ENCODE measurements at regions not wholly inside any gene's neighbourhood (a gene's known extent, or its start where the extent isn't known, plus 50 kb on each side); places are given as distances from the start of the nearest gene placed in this dataset.

- H3K4me3 Mint-ChIP-seq, result no peak overlapping the region
- ATAC-seq (ENCODE audit: low read depth) (no peak), DNase-seq (ENCODE audit: low spot score in 2 of 2) (no peak)
- no peaks in the 10 kb centered on the region for H3K27me3 Mint-ChIP-seq
- no peaks in the 10 kb centered on the region for H3K4me1 Mint-ChIP-seq
- no peak overlapping the region for H3K27ac Mint-ChIP-seq
- peaks cover 3% of the 10 kb centered on the region for H3K9me3 Mint-ChIP-seq
- H3K36me3 Mint-ChIP-seq, result no peaks in the 10 kb centered on the region
These were observed 633.8 kb upstream of the IGFBP3 start for GRCh38 chr7:46554688-46555422.

- no peak for DNase-seq (ENCODE audit: low spot score in 2 of 2)
- Mint-ChIP-seq H3K36me3 (no peaks in the 10 kb centered on the region), H3K4me3 (no peak overlapping the region), H3K4me1 (no peaks in the 10 kb centered on the region), H3K27ac (no peak overlapping the region), H3K9me3 (peaks cover 3% of the 10 kb centered on the region), H3K27me3 (no peaks in the 10 kb centered on the region)
- ATAC-seq (ENCODE audit: low read depth), result no peak
These were observed 630.5 kb upstream of the IGFBP3 start for GRCh38 chr7:46551603-46552002.

- H3K4me3 Mint-ChIP-seq, result no peak overlapping the region
- DNase-seq (ENCODE audit: low spot score in 2 of 2), result no peak
- ATAC-seq (ENCODE audit: low read depth), result no peak
- no peaks in the 10 kb centered on the region for H3K4me1 Mint-ChIP-seq
- no peak overlapping the region for H3K27ac Mint-ChIP-seq
- H3K9me3 Mint-ChIP-seq, result peaks cover 3% of the 10 kb centered on the region
- H3K36me3 Mint-ChIP-seq, result no peaks in the 10 kb centered on the region
- H3K27me3 Mint-ChIP-seq, result no peaks in the 10 kb centered on the region
These were observed 629.8 kb upstream of the IGFBP3 start for GRCh38 chr7:46550864-46551263.

GRCh38 chr7:46549892-46550639 lies 629.0 kb upstream of the IGFBP3 start:
- Mint-ChIP-seq H3K9me3 (peaks cover 4% of the 10 kb centered on the region), H3K27ac (no peak overlapping the region), H3K4me3 (no peak overlapping the region), H3K4me1 (no peaks in the 10 kb centered on the region), H3K36me3 (no peaks in the 10 kb centered on the region), H3K27me3 (no peaks in the 10 kb centered on the region)
- no peak for ATAC-seq (ENCODE audit: low read depth)
- no peak for DNase-seq (ENCODE audit: low spot score in 2 of 2)

GRCh38 chr7:46549347-46549746 lies 628.3 kb upstream of the IGFBP3 start:
- Mint-ChIP-seq H3K9me3 (peaks cover 4% of the 10 kb centered on the region), H3K4me3 (no peak overlapping the region), H3K4me1 (no peaks in the 10 kb centered on the region), H3K27me3 (no peaks in the 10 kb centered on the region), H3K36me3 (no peaks in the 10 kb centered on the region), H3K27ac (no peak overlapping the region)
- no peak for ATAC-seq (ENCODE audit: low read depth)
- no peak for DNase-seq (ENCODE audit: low spot score in 2 of 2)

GRCh38 chr7:46547044-46547443 lies 626.0 kb upstream of the IGFBP3 start:
- H3K4me1 Mint-ChIP-seq, result no peaks in the 10 kb centered on the region
- H3K36me3 Mint-ChIP-seq, result no peaks in the 10 kb centered on the region
- DNase-seq (ENCODE audit: low spot score in 2 of 2) (no peak), ATAC-seq (ENCODE audit: low read depth) (no peak)
- H3K4me3 Mint-ChIP-seq, result no peak overlapping the region
- H3K27ac Mint-ChIP-seq, result no peak overlapping the region
- peaks cover 1% of the 10 kb centered on the region for H3K9me3 Mint-ChIP-seq
- H3K27me3 Mint-ChIP-seq, result no peaks in the 10 kb centered on the region

- Mint-ChIP-seq H3K36me3 (no peaks in the 10 kb centered on the region), H3K27me3 (no peaks in the 10 kb centered on the region), H3K27ac (no peak overlapping the region), H3K4me1 (no peaks in the 10 kb centered on the region), H3K4me3 (no peak overlapping the region), H3K9me3 (peaks cover 1% of the 10 kb centered on the region)
- no peak for ATAC-seq (ENCODE audit: low read depth)
- no peak for DNase-seq (ENCODE audit: low spot score in 2 of 2)
These were observed 624.7 kb upstream of the IGFBP3 start for GRCh38 chr7:46545790-46546189.

GRCh38 chr7:46544396-46545008 lies 623.4 kb upstream of the IGFBP3 start:
- DNase-seq (ENCODE audit: low spot score in 2 of 2), result no peak
- H3K4me1 Mint-ChIP-seq, result no peaks in the 10 kb centered on the region
- peaks cover 1% of the 10 kb centered on the region for H3K9me3 Mint-ChIP-seq
- no peak for ATAC-seq (ENCODE audit: low read depth)
- H3K4me3 Mint-ChIP-seq, result no peak overlapping the region
- no peaks in the 10 kb centered on the region for H3K36me3 Mint-ChIP-seq
- no peak overlapping the region for H3K27ac Mint-ChIP-seq
- H3K27me3 Mint-ChIP-seq, result no peaks in the 10 kb centered on the region

- Mint-ChIP-seq H3K27ac (no peak overlapping the region), H3K9me3 (peaks cover 1% of the 10 kb centered on the region), H3K4me1 (no peaks in the 10 kb centered on the region), H3K27me3 (no peaks in the 10 kb centered on the region), H3K4me3 (no peak overlapping the region), H3K36me3 (no peaks in the 10 kb centered on the region)
- DNase-seq (ENCODE audit: low spot score in 2 of 2) (no peak), ATAC-seq (ENCODE audit: low read depth) (no peak)
These were observed 621.0 kb upstream of the IGFBP3 start for GRCh38 chr7:46542076-46542475.

- H3K4me3 Mint-ChIP-seq, result no peak overlapping the region
- H3K27me3 Mint-ChIP-seq, result no peaks in the 10 kb centered on the region
- DNase-seq (ENCODE audit: low spot score in 2 of 2) (no peak), ATAC-seq (ENCODE audit: low read depth) (no peak)
- H3K9me3 Mint-ChIP-seq, result peaks cover 3% of the 10 kb centered on the region
- no peaks in the 10 kb centered on the region for H3K4me1 Mint-ChIP-seq
- H3K36me3 Mint-ChIP-seq, result no peaks in the 10 kb centered on the region
- no peak overlapping the region for H3K27ac Mint-ChIP-seq
These were observed 618.9 kb upstream of the IGFBP3 start for GRCh38 chr7:46539892-46540483.

- Mint-ChIP-seq H3K4me1 (no peaks in the 10 kb centered on the region), H3K36me3 (no peaks in the 10 kb centered on the region), H3K4me3 (no peak overlapping the region), H3K27me3 (no peaks in the 10 kb centered on the region), H3K27ac (no peak overlapping the region), H3K9me3 (peaks cover 4% of the 10 kb centered on the region)
- no peak for ATAC-seq (ENCODE audit: low read depth)
- DNase-seq (ENCODE audit: low spot score in 2 of 2), result no peak
These were observed 616.3 kb upstream of the IGFBP3 start for GRCh38 chr7:46537191-46537905.

- Mint-ChIP-seq H3K27ac (no peak overlapping the region), H3K36me3 (no peaks in the 10 kb centered on the region), H3K4me1 (no peaks in the 10 kb centered on the region), H3K27me3 (no peaks in the 10 kb centered on the region), H3K4me3 (no peak overlapping the region), H3K9me3 (peaks cover 4% of the 10 kb centered on the region)
- DNase-seq (ENCODE audit: low spot score in 2 of 2) (no peak), ATAC-seq (ENCODE audit: low read depth) (no peak)
These were observed 613.9 kb upstream of the IGFBP3 start for GRCh38 chr7:46534664-46535588.

- Mint-ChIP-seq H3K9me3 (peaks cover 4% of the 10 kb centered on the region), H3K27ac (no peak overlapping the region), H3K27me3 (no peaks in the 10 kb centered on the region), H3K36me3 (no peaks in the 10 kb centered on the region), H3K4me3 (no peak overlapping the region), H3K4me1 (no peaks in the 10 kb centered on the region)
- ATAC-seq (ENCODE audit: low read depth) (no peak), DNase-seq (ENCODE audit: low spot score in 2 of 2) (no peak)
These were observed 612.9 kb upstream of the IGFBP3 start for GRCh38 chr7:46533946-46534345.

All from memory B cell (primary cell).